SU-DHL-6 (cell line): ENCODE measurements at regions not wholly inside any gene's neighbourhood (a gene's known extent, or its start where the extent isn't known, plus 50 kb on each side); places are given as distances from the start of the nearest gene placed in this dataset.

ENCODE experiments used
- EZH2phosphoT487 ChIP-seq: fragments of 200-600 bp; sonication (generic), shearing (Covaris generic); conservative IDR thresholded peaks from 2 replicates; pipeline ENCODE4 v1.6.1; 2018; ENCODE audit warnings: mild to moderate bottlenecking, antibody characterized with exemption, low read length, moderate library complexity, mixed read lengths
- TF ChIP-seq, protein P1 (sequence below): fragments of 200-600 bp; sonication (generic); IDR thresholded peaks from one replicate; pipeline ENCODE4 v1.5.1; 2017; ENCODE audit warnings: antibody characterized with exemption, mild to moderate bottlenecking, low read length, moderate library complexity; ENCODE audit not compliant: insufficient read depth, poor library complexity, severe bottlenecking

DNA sequence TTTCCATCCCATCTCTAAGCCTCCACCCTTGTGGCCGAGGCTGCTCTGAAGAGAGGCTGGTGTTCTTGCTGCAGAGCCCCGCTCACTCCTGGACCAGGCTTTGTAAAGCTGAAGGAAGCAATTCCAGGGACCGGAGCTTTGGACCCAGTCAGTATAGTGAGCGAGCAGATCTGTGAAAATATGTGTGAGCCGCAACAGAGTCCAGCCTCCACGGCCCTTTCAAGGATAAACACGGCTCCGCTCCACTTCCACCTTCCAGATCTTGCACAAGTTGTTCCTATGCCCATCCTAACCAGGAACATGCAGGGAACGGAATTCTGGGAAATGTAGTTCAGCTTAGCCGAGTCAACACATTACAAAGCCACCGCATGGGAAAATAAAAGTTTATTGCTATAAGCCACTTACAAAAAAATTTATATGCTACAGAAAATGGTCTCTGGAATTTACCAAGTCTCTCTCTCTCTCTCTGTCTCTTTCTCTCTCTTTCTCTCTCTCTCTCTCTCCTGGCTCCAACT lies 151.7 kb upstream of the ZNF521 start:
- TF ChIP-seq, protein P1, sequence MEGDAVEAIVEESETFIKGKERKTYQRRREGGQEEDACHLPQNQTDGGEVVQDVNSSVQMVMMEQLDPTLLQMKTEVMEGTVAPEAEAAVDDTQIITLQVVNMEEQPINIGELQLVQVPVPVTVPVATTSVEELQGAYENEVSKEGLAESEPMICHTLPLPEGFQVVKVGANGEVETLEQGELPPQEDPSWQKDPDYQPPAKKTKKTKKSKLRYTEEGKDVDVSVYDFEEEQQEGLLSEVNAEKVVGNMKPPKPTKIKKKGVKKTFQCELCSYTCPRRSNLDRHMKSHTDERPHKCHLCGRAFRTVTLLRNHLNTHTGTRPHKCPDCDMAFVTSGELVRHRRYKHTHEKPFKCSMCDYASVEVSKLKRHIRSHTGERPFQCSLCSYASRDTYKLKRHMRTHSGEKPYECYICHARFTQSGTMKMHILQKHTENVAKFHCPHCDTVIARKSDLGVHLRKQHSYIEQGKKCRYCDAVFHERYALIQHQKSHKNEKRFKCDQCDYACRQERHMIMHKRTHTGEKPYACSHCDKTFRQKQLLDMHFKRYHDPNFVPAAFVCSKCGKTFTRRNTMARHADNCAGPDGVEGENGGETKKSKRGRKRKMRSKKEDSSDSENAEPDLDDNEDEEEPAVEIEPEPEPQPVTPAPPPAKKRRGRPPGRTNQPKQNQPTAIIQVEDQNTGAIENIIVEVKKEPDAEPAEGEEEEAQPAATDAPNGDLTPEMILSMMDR: no peak
- TF ChIP-seq EZH2phosphoT487: no peak
